ENCODE measurements at regions not wholly inside any gene's neighbourhood (a gene's known extent, or its start where the extent isn't known, plus 50 kb on each side); places are given as distances from the start of the nearest gene placed in this dataset.

DNA sequence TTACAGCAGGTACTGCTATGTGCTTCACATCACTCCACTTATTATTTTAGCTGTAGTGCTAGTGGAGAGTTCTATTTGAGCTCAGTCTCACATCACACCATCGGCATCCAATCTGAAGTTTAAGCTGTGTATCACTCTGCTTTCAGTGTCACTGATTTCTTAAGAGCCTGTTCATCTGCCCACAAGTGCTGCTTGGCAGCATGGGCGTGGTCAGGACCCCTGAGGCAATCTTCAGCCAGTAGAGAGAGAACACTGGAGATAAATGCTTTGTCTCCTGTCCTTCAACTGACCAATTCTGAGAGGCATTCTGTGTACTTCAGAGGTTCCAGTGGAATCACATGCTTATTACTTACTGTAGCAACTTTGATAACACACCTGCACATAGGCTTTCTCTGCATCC, 728.8 kb downstream of the RPS29 start:
- Histone ChIP-seq H3K9me3 (ENCODE audit: insufficient read depth, low read length) (no peaks in the 10 kb centered on the region), H3K27me3 (ENCODE audit: insufficient read depth, insufficient read length) (no peaks in the 10 kb centered on the region)
- DNase-seq (ENCODE audit: low read depth, low spot score), result no peak

DNA sequence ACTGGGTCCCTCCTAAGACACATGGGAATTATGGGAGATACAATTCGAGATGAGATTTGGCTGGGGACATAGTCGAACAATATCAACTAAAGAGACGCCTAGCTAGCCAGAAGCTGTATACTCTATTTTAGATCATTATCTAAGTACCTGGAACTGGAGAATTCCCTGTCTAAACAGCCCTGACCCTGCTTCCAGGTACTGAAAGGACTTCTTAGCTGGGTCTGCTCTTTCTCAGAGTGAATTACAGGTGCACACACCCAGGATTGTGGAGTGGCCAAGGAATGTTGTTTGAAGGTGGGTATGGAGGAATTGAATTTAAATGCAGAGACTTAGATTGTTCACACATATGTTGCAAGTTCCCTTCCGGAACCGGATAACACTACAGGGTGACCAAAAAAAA, 733.0 kb downstream of the RPS29 start:
- TF ChIP-seq YY1 (IDR thresholded peaks at IDR 0.05; ENCODE audit: insufficient read depth, insufficient read length), result no peak
- no peak for TF ChIP-seq ZNF274 (IDR thresholded peaks at IDR 0.05; ENCODE audit: low read depth, low read length)
- no peak for TF ChIP-seq SUZ12 (IDR thresholded peaks at IDR 0.05; ENCODE audit: extremely low read depth, insufficient read depth, insufficient read length)
- H3K9ac ChIP-seq (ENCODE audit: insufficient read length, low read depth), result no peak overlapping the region
- H3K9me3 ChIP-seq (ENCODE audit: insufficient read depth, low read length), result no peaks in the 10 kb centered on the region
- no peak for DNase-seq (ENCODE audit: low read depth, low spot score)
- H3K36me3 ChIP-seq (ENCODE audit: insufficient read depth, insufficient read length, low read length), result no peaks in the 10 kb centered on the region
- no peak overlapping the region for H3K4me3 ChIP-seq (ENCODE audit: insufficient read length, low read depth)
- H3K27me3 ChIP-seq (ENCODE audit: insufficient read depth, insufficient read length), result no peaks in the 10 kb centered on the region
- no peaks in the 10 kb centered on the region for H3K4me1 ChIP-seq (ENCODE audit: insufficient read depth, insufficient read length)

More for the DNA sequence above, 728.8 kb downstream of the RPS29 start:
- Histone ChIP-seq H3K36me3 (ENCODE audit: insufficient read depth, insufficient read length, low read length) (no peaks in the 10 kb centered on the region), H3K4me3 (ENCODE audit: insufficient read length, low read depth) (no peak overlapping the region), H3K4me1 (ENCODE audit: insufficient read depth, insufficient read length) (no peaks in the 10 kb centered on the region), H3K9ac (ENCODE audit: insufficient read length, low read depth) (no peak overlapping the region)
- TF ChIP-seq SUZ12 (IDR thresholded peaks at IDR 0.05; ENCODE audit: extremely low read depth, insufficient read depth, insufficient read length), result no peak
- TF ChIP-seq ZNF274 (IDR thresholded peaks at IDR 0.05; ENCODE audit: low read depth, low read length), result no peak
- TF ChIP-seq YY1 (IDR thresholded peaks at IDR 0.05; ENCODE audit: insufficient read depth, insufficient read length), result no peak

DNA sequence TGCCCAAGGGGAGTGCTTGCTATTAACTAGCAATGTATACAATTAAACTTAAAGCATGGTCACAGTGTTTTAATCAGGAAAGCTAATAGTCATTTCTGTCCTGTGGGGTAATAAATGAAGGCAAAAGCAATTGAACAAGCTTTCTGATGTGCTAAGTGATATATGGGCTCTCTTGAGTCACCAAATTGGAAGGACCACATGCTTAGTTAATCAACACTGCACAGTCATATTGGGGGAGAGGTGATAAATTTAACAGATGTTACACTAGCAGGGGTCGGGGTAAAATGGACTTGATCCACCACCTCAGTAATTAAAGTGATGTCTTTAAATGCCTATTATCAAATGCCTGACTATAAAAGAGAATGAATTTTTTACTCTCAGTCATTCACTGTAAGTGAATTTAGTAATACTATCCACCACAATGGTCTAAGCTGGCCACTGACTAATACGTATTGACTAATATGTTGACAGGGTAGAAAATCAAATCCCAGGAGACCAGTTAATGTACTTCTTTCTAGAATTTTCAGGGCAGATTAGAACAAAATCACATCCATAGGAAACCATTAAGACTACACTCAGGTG, 736.3 kb downstream of the RPS29 start:
- no peaks in the 10 kb centered on the region for H3K36me3 ChIP-seq (ENCODE audit: insufficient read depth, insufficient read length, low read length)
- no peaks in the 10 kb centered on the region for H3K27me3 ChIP-seq (ENCODE audit: insufficient read depth, insufficient read length)
- no peaks in the 10 kb centered on the region for H3K4me1 ChIP-seq (ENCODE audit: insufficient read depth, insufficient read length)
- no peak for DNase-seq (ENCODE audit: low read depth, low spot score)
- H3K4me3 ChIP-seq (ENCODE audit: insufficient read length, low read depth), result no peak overlapping the region
- no peaks in the 10 kb centered on the region for H3K9me3 ChIP-seq (ENCODE audit: insufficient read depth, low read length)
- TF ChIP-seq YY1 (IDR thresholded peaks at IDR 0.05; ENCODE audit: insufficient read depth, insufficient read length), result no peak
- no peak for TF ChIP-seq SUZ12 (IDR thresholded peaks at IDR 0.05; ENCODE audit: extremely low read depth, insufficient read depth, insufficient read length)
- no peak for TF ChIP-seq ZNF274 (IDR thresholded peaks at IDR 0.05; ENCODE audit: low read depth, low read length)
- no peak overlapping the region for H3K9ac ChIP-seq (ENCODE audit: insufficient read length, low read depth)

DNA sequence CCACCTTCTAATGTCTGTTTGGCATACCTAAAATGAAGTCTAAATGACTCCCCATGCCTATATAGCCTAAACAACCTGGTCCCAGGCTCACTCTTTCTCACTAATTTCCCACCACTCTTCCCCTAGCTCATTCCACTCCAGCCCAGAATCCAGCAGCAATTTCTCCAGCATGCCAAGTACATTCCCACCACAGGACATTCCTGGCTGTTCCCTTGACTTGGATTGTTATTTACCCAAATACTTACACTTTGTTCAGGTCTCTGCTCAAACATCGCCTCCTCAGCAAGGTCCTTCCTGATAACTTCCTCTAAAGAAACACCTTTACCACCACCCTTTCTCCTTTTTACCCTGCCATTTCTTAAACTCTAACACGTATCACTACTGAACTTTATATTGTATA, 743.4 kb downstream of the RPS29 start:
- no peak overlapping the region for H3K9ac ChIP-seq (ENCODE audit: insufficient read length, low read depth)
- no peak for DNase-seq (ENCODE audit: low read depth, low spot score)
- H3K4me3 ChIP-seq (ENCODE audit: insufficient read length, low read depth), result no peak overlapping the region
- H3K9me3 ChIP-seq (ENCODE audit: insufficient read depth, low read length), result no peaks in the 10 kb centered on the region
- H3K4me1 ChIP-seq (ENCODE audit: insufficient read depth, insufficient read length), result no peaks in the 10 kb centered on the region
- TF ChIP-seq ZNF274 (IDR thresholded peaks at IDR 0.05; ENCODE audit: low read depth, low read length), result no peak
- no peak for TF ChIP-seq SUZ12 (IDR thresholded peaks at IDR 0.05; ENCODE audit: extremely low read depth, insufficient read depth, insufficient read length)
- TF ChIP-seq YY1 (IDR thresholded peaks at IDR 0.05; ENCODE audit: insufficient read depth, insufficient read length), result no peak
- no peaks in the 10 kb centered on the region for H3K27me3 ChIP-seq (ENCODE audit: insufficient read depth, insufficient read length)
- H3K36me3 ChIP-seq (ENCODE audit: insufficient read depth, insufficient read length, low read length), result no peaks in the 10 kb centered on the region

DNA sequence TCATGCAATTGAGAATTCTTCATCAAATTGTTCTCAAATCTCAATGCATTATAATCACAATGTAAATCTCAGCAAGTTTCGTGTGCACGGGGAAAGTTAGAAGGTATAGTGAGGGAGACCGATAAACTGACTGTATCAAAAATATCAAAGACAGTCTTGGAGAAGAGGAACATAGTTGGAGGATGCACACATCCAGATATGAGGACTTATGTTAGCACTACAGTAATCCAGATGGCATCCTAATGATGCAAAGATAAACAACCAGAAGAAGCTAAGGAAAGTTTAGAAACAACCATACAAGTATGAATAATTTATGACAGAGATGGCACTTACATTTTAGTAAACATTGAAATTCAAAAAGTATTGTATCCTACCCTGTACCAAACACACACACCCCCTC, 760.1 kb downstream of the RPS29 start:
- TF ChIP-seq YY1 (IDR thresholded peaks at IDR 0.05; ENCODE audit: insufficient read depth, insufficient read length), result no peak
- no peak for TF ChIP-seq SUZ12 (IDR thresholded peaks at IDR 0.05; ENCODE audit: extremely low read depth, insufficient read depth, insufficient read length)
- TF ChIP-seq ZNF274 (IDR thresholded peaks at IDR 0.05; ENCODE audit: low read depth, low read length), result no peak
- Histone ChIP-seq H3K9me3 (ENCODE audit: insufficient read depth, low read length) (no peaks in the 10 kb centered on the region), H3K9ac (ENCODE audit: insufficient read length, low read depth) (no peak overlapping the region), H3K4me1 (ENCODE audit: insufficient read depth, insufficient read length) (no peaks in the 10 kb centered on the region), H3K36me3 (ENCODE audit: insufficient read depth, insufficient read length, low read length) (no peaks in the 10 kb centered on the region), H3K4me3 (ENCODE audit: insufficient read length, low read depth) (no peak overlapping the region), H3K27me3 (ENCODE audit: insufficient read depth, insufficient read length) (no peaks in the 10 kb centered on the region)
- DNase-seq (ENCODE audit: low read depth, low spot score), result no peak

DNA sequence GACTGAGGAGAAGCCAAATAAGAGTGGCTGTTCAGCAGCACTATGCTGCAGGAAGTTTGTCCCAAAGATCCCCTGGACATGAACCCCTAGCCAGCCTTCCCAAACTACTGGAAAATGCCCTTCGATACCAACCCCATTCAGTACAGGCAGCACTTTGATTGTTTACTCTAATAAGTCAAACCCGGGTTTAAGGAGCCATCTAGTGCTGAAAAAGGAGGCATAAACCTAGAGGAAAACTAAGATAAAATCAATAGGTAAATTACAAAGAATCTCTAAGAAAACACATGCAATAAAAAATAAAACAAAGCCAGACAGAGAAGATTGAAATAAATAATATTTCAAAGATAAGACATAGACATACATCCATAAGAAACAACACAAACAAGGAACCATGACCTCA, 771.6 kb downstream of the RPS29 start:
- Histone ChIP-seq H3K9me3 (ENCODE audit: insufficient read depth, low read length) (no peaks in the 10 kb centered on the region), H3K9ac (ENCODE audit: insufficient read length, low read depth) (no peak overlapping the region), H3K4me1 (ENCODE audit: insufficient read depth, insufficient read length) (no peaks in the 10 kb centered on the region), H3K36me3 (ENCODE audit: insufficient read depth, insufficient read length, low read length) (no peaks in the 10 kb centered on the region), H3K4me3 (ENCODE audit: insufficient read length, low read depth) (no peak overlapping the region), H3K27me3 (ENCODE audit: insufficient read depth, insufficient read length) (no peaks in the 10 kb centered on the region)
- no peak for DNase-seq (ENCODE audit: low read depth, low spot score)
- TF ChIP-seq SUZ12 (IDR thresholded peaks at IDR 0.05; ENCODE audit: extremely low read depth, insufficient read depth, insufficient read length) (no peak), ZNF274 (IDR thresholded peaks at IDR 0.05; ENCODE audit: low read depth, low read length) (no peak), YY1 (IDR thresholded peaks at IDR 0.05; ENCODE audit: insufficient read depth, insufficient read length) (no peak)

DNA sequence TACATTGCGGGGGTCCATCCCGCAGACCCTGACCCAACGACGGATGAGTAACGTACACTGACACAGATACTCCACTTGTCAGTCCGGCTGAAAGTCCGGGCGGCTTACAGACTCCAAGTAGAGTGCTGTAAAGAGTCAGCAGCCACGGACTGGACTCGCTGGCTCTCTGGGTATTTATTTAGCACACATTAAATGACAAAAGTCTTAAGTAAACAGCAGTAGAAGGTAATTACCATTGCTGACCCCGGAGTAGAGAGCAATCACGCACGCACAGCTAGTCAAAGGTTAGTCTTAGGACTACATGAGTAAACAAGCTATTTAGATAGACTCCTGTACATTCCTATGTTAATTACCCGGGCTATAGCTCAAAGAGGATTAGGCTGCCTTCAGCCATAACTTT, 780.9 kb downstream of the RPS29 start:
- Histone ChIP-seq H3K4me1 (ENCODE audit: insufficient read depth, insufficient read length) (no peaks in the 10 kb centered on the region), H3K27me3 (ENCODE audit: insufficient read depth, insufficient read length) (no peaks in the 10 kb centered on the region), H3K9me3 (ENCODE audit: insufficient read depth, low read length) (no peaks in the 10 kb centered on the region), H3K4me3 (ENCODE audit: insufficient read length, low read depth) (no peak overlapping the region), H3K36me3 (ENCODE audit: insufficient read depth, insufficient read length, low read length) (no peaks in the 10 kb centered on the region), H3K9ac (ENCODE audit: insufficient read length, low read depth) (no peak overlapping the region)
- TF ChIP-seq YY1 (IDR thresholded peaks at IDR 0.05; ENCODE audit: insufficient read depth, insufficient read length) (no peak), SUZ12 (IDR thresholded peaks at IDR 0.05; ENCODE audit: extremely low read depth, insufficient read depth, insufficient read length) (no peak), ZNF274 (IDR thresholded peaks at IDR 0.05; ENCODE audit: low read depth, low read length) (no peak)
- DNase-seq (ENCODE audit: low read depth, low spot score), result peak; percentile 51
